Osteoblast (primary cell): ENCODE measurements at regions not wholly inside any gene's neighbourhood (a gene's known extent, or its start where the extent isn't known, plus 50 kb on each side); places are given as distances from the start of the nearest gene placed in this dataset.

ENCODE experiments used
- DNase-seq: peaks from one replicate; pipeline ENCODE4 v3.0.0; 2011; ENCODE audit warnings: low spot score, mixed read lengths; ENCODE audit not compliant: insufficient read length; ENCODE audit errors: missing footprints
- H2AFZ ChIP-seq: 2 replicates; pipeline ENCODE4 v1.6.0; 2011; ENCODE audit warnings: mild to moderate bottlenecking, low read length
- H3K27ac ChIP-seq: 2 replicates; pipeline ENCODE4 v1.5.1; 2011; ENCODE audit warnings: mild to moderate bottlenecking, low read depth, low read length, moderate library complexity
- H3K27me3 ChIP-seq: 2 replicates; pipeline ENCODE4 v1.6.0; 2012; ENCODE audit warnings: mild to moderate bottlenecking, control low read depth, inconsistent platforms, low read length, moderate library complexity; ENCODE audit not compliant: insufficient read depth
- H3K36me3 ChIP-seq: 2 replicates; pipeline ENCODE4 v1.5.1; 2011; ENCODE audit warnings: mild to moderate bottlenecking, low read length, control low read depth, moderate library complexity; ENCODE audit not compliant: insufficient read depth
- H3K4me1 ChIP-seq: 2 replicates; pipeline ENCODE4 v1.5.1; 2011; ENCODE audit warnings: mild to moderate bottlenecking, low read length, control low read depth, moderate library complexity; ENCODE audit not compliant: insufficient read depth
- H3K4me2 ChIP-seq: 2 replicates; pipeline ENCODE4 v1.6.0; 2011; ENCODE audit warnings: mild to moderate bottlenecking, low read length; ENCODE audit not compliant: insufficient read depth
- H3K4me3 ChIP-seq: fragments of 200-600 bp; sonication (generic); 3 replicates; pipeline ENCODE4 v1.5.1; 2012; ENCODE audit warnings: mild to moderate bottlenecking, low read length, inconsistent platforms; ENCODE audit not compliant: insufficient read depth
- H3K79me2 ChIP-seq: 2 replicates; pipeline ENCODE4 v1.6.0; 2012; ENCODE audit warnings: mild to moderate bottlenecking, low read length, control low read depth, inconsistent platforms; ENCODE audit not compliant: insufficient read depth
- H3K9me3 ChIP-seq: 2 replicates; pipeline ENCODE4 v1.5.1; 2011; ENCODE audit warnings: low read depth, low read length, control low read depth
- H4K20me1 ChIP-seq: 2 replicates; pipeline ENCODE4 v1.6.0; 2012; ENCODE audit warnings: mild to moderate bottlenecking, low read length, control low read depth; ENCODE audit not compliant: insufficient read depth
- CTCF ChIP-seq: IDR thresholded peaks from 2 replicates; pipeline ENCODE4 v1.5.1; 2011; ENCODE audit warnings: mild to moderate bottlenecking, low read depth, low read length, moderate library complexity; ENCODE audit errors: extremely low read depth

GRCh38 chr5:87867281-87867680, 401.4 kb downstream of the TMEM161B start:
- H3K79me2 ChIP-seq, result no peaks in the 10 kb centered on the region
- H3K27me3 ChIP-seq, result no peaks in the 10 kb centered on the region
- H3K4me1 ChIP-seq, result no peaks in the 10 kb centered on the region
- no peak for DNase-seq
- TF ChIP-seq CTCF, result no peak
- no peaks in the 10 kb centered on the region for H4K20me1 ChIP-seq
- H3K4me2 ChIP-seq, result no peak overlapping the region
- H3K4me3 ChIP-seq, result no peak overlapping the region
- H2AFZ ChIP-seq, result no peak overlapping the region
- no peaks in the 10 kb centered on the region for H3K9me3 ChIP-seq
- H3K27ac ChIP-seq, result no peak overlapping the region
- H3K36me3 ChIP-seq, result no peaks in the 10 kb centered on the region

- Histone ChIP-seq H3K4me2 (no peak overlapping the region), H3K36me3 (no peaks in the 10 kb centered on the region), H3K27me3 (no peaks in the 10 kb centered on the region), H3K9me3 (no peaks in the 10 kb centered on the region), H3K27ac (no peak overlapping the region), H3K4me3 (no peak overlapping the region), H2AFZ (no peak overlapping the region), H4K20me1 (no peaks in the 10 kb centered on the region), H3K4me1 (no peaks in the 10 kb centered on the region), H3K79me2 (no peaks in the 10 kb centered on the region)
- no peak for DNase-seq
- no peak for TF ChIP-seq CTCF
Observed at GRCh38 chr5:87853541-87853940, 415.1 kb downstream of the TMEM161B start.

DNA sequence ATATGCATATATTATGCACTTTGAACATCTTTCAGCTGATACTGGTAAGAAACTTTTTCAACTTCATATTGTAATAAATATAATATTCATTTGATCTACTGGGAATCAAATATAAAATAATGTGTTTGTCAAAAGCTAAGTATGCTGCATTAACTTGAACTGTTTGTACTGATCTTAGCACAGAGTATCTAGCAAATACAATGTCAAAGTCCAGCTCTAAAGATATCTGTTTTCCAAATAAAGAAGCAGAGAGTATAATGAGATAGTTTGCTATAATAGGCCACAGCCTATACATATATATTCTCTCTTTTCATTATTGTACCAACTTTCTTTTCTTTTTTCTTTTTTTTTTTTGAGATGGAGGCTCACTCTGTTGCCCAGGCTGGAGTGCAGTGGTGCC, 417.0 kb downstream of the TMEM161B start:
- Histone ChIP-seq H3K4me2 (no peak overlapping the region), H3K79me2 (no peaks in the 10 kb centered on the region), H3K27me3 (no peaks in the 10 kb centered on the region), H3K27ac (no peak overlapping the region), H2AFZ (no peak overlapping the region), H3K9me3 (no peaks in the 10 kb centered on the region), H3K4me1 (no peaks in the 10 kb centered on the region), H3K36me3 (no peaks in the 10 kb centered on the region), H4K20me1 (no peaks in the 10 kb centered on the region), H3K4me3 (no peak overlapping the region)
- no peak for TF ChIP-seq CTCF
- no peak for DNase-seq

DNA sequence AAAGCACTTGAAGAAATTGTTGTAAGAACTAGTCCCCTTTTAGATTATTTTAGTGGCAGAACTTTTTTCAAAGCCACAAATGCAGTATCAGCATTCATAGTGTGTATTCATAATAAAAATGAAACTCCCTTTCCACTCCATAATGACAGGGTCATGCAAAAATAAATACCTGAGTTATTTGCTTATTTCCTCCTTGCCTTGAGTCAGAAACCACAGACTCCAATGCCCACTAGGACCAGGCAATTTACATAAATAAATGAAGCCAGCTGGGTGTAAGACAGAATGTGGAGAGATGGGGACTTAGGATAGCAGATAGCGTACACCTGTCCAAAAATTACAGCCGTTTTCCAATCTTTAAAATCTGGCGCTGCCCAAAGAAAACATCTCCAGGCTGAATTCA, 417.8 kb downstream of the TMEM161B start:
- H3K36me3 ChIP-seq, result no peaks in the 10 kb centered on the region
- no peaks in the 10 kb centered on the region for H4K20me1 ChIP-seq
- no peak overlapping the region for H3K4me3 ChIP-seq
- H3K27ac ChIP-seq, result no peak overlapping the region
- no peak overlapping the region for H2AFZ ChIP-seq
- H3K79me2 ChIP-seq, result no peaks in the 10 kb centered on the region
- H3K9me3 ChIP-seq, result no peaks in the 10 kb centered on the region
- TF ChIP-seq CTCF, result no peak
- H3K4me2 ChIP-seq, result no peak overlapping the region
- H3K27me3 ChIP-seq, result no peaks in the 10 kb centered on the region
- no peak for DNase-seq
- H3K4me1 ChIP-seq, result no peaks in the 10 kb centered on the region
